ENCODE measurements at regions not wholly inside any gene's neighbourhood (a gene's known extent, or its start where the extent isn't known, plus 50 kb on each side); places are given as distances from the start of the nearest gene placed in this dataset.
"Not testable (repeated sequence)": the region's sequence is repeated elsewhere in the genome, so short reads cannot be mapped to it uniquely, and the experiment has no call there.

- POLR2A ChIA-PET = no interaction called here
- ATAC-seq = no peak
- H3K27me3 Mint-ChIP-seq = peaks cover 6 to 51% (median 19%) of the 10 kb centered on the region in 5 donors
Measured at GRCh38 chr13:100794575-100794974, 120.0 kb upstream of the TMTC4 start.

GRCh38 chr13:100790405-100790804 is 115.8 kb upstream of the TMTC4 start:
- ATAC-seq (no peak), DNase-seq (no peak)
- Mint-ChIP-seq H3K36me3 (peaks cover 0 to 14% (median 6%) of the 10 kb centered on the region in 3 donors), H3K27me3 (peaks cover 8 to 41% (median 20%) of the 10 kb centered on the region in 5 donors), H3K9me3 (peaks cover 0 to 46% (median 25%) of the 10 kb centered on the region in 9 donors), H3K27ac (no peak overlapping the region), H3K4me3 (no peak overlapping the region), H3K4me1 (no peaks in the 10 kb centered on the region)
- POLR2A ChIA-PET = no interaction called here

More at GRCh38 chr13:100794575-100794974, 120.0 kb upstream of the TMTC4 start:
- H3K36me3 Mint-ChIP-seq = peaks cover 0 to 20% (median 6%) of the 10 kb centered on the region in 3 donors
- no peak overlapping the region for H3K27ac Mint-ChIP-seq
- DNase-seq = no peak
- H3K4me3 Mint-ChIP-seq = no peak overlapping the region
- H3K9me3 Mint-ChIP-seq = peaks cover 0 to 41% (median 27%) of the 10 kb centered on the region in 9 donors
- no peaks in the 10 kb centered on the region for H3K4me1 Mint-ChIP-seq

- POLR2A ChIA-PET = no interaction called here
- no peak overlapping the region for H3K27ac Mint-ChIP-seq
- peaks cover 8 to 37% (median 22%) of the 10 kb centered on the region in 5 donors for H3K27me3 Mint-ChIP-seq
- no peak for ATAC-seq
- DNase-seq = no peak
- H3K36me3 Mint-ChIP-seq = peaks cover 0 to 13% (median 6%) of the 10 kb centered on the region in 3 donors
- peaks cover 0 to 43% (median 21%) of the 10 kb centered on the region in 9 donors for H3K9me3 Mint-ChIP-seq
- H3K4me3 Mint-ChIP-seq = no peak overlapping the region
- no peaks in the 10 kb centered on the region for H3K4me1 Mint-ChIP-seq
Measured at GRCh38 chr13:100789968-100790367, 115.4 kb upstream of the TMTC4 start.

GRCh38 chr13:100789481-100789880 is 114.9 kb upstream of the TMTC4 start:
- Mint-ChIP-seq H3K9me3 (peaks cover 0 to 40% (median 21%) of the 10 kb centered on the region in 9 donors), H3K4me1 (no peaks in the 10 kb centered on the region), H3K4me3 (no peak overlapping the region), H3K27ac (no peak overlapping the region), H3K36me3 (peaks cover 0 to 13% (median 6%) of the 10 kb centered on the region in 3 donors), H3K27me3 (peaks cover 6 to 32% (median 22%) of the 10 kb centered on the region in 5 donors)
- DNase-seq (no peak), ATAC-seq (no peak)
- POLR2A ChIA-PET = no interaction called here

- no peak overlapping the region for H3K27ac Mint-ChIP-seq
- H3K27me3 Mint-ChIP-seq = peaks cover 9 to 35% (median 25%) of the 10 kb centered on the region in 5 donors
- DNase-seq (no peak), ATAC-seq (no peak)
- H3K4me1 Mint-ChIP-seq = no peaks in the 10 kb centered on the region
- POLR2A ChIA-PET = no interaction called here
- H3K36me3 Mint-ChIP-seq = peaks cover 0 to 13% (median 6%) of the 10 kb centered on the region in 3 donors
- no peak overlapping the region for H3K4me3 Mint-ChIP-seq
- peaks cover 0 to 35% (median 18%) of the 10 kb centered on the region in 9 donors for H3K9me3 Mint-ChIP-seq
Measured at GRCh38 chr13:100789025-100789424, 114.4 kb upstream of the TMTC4 start.

- no peak for ATAC-seq
- H3K27ac Mint-ChIP-seq = no peak overlapping the region
- H3K27me3 Mint-ChIP-seq = peaks cover 10 to 35% (median 25%) of the 10 kb centered on the region in 5 donors
Measured at GRCh38 chr13:100788540-100788939, 113.9 kb upstream of the TMTC4 start.

GRCh38 chr13:100787899-100788298 is 113.3 kb upstream of the TMTC4 start:
- POLR2A ChIA-PET = no interaction called here
- Mint-ChIP-seq H3K36me3 (peaks cover 0 to 13% (median 0%) of the 10 kb centered on the region in 3 donors), H3K4me3 (no peak overlapping the region)

More at GRCh38 chr13:100788540-100788939, 113.9 kb upstream of the TMTC4 start:
- H3K4me1 Mint-ChIP-seq = no peaks in the 10 kb centered on the region
- H3K4me3 Mint-ChIP-seq = no peak overlapping the region
- peaks cover 0 to 13% (median 6%) of the 10 kb centered on the region in 3 donors for H3K36me3 Mint-ChIP-seq
- peaks cover 0 to 30% (median 13%) of the 10 kb centered on the region in 9 donors for H3K9me3 Mint-ChIP-seq
- no peak for DNase-seq
- POLR2A ChIA-PET = no interaction called here

GRCh38 chr13:100776686-100777085 is 102.1 kb upstream of the TMTC4 start:
- H3K27me3 Mint-ChIP-seq, H3K36me3 Mint-ChIP-seq, DNase-seq, H3K4me3 Mint-ChIP-seq, POLR2A ChIA-PET, ATAC-seq: not testable (repeated sequence)
- H3K27ac Mint-ChIP-seq = peak overlapping the region in 1 of 10 donors; percentile 1
- peaks cover 0 to 11% (median 2%) of the 10 kb centered on the region in 9 donors for H3K9me3 Mint-ChIP-seq
- peaks cover 2 to 16% (median 7%) of the 10 kb centered on the region in 4 donors for H3K4me1 Mint-ChIP-seq

More at GRCh38 chr13:100787899-100788298, 113.3 kb upstream of the TMTC4 start:
- peaks cover 10 to 35% (median 25%) of the 10 kb centered on the region in 5 donors for H3K27me3 Mint-ChIP-seq
- ATAC-seq (no peak), DNase-seq (no peak)
- H3K9me3 Mint-ChIP-seq = peaks cover 0 to 25% (median 9%) of the 10 kb centered on the region in 9 donors
- H3K4me1 Mint-ChIP-seq = no peaks in the 10 kb centered on the region
- H3K27ac Mint-ChIP-seq = no peak overlapping the region

- Mint-ChIP-seq H3K36me3 (peaks cover 0 to 4% (median 0%) of the 10 kb centered on the region in 3 donors), H3K27me3 (peaks cover 0 to 7% (median 0%) of the 10 kb centered on the region in 5 donors), H3K4me3 (peak overlapping the region in 1 of 10 donors; percentile 27), H3K9me3 (peaks cover 0 to 20% (median 3%) of the 10 kb centered on the region in 9 donors), H3K4me1 (peaks cover 2 to 16% (median 7%) of the 10 kb centered on the region in 4 donors), H3K27ac (peak overlapping the region in 1 of 10 donors; percentile 49)
- no peak for ATAC-seq
- no peak for DNase-seq
- POLR2A ChIA-PET = no interaction called here
Measured at GRCh38 chr13:100773923-100774663, 99.5 kb upstream of the TMTC4 start.

- DNase-seq (no peak), ATAC-seq (no peak)
- Mint-ChIP-seq H3K27ac (no peak overlapping the region), H3K4me3 (no peak overlapping the region), H3K27me3 (peaks cover 0 to 5% (median 0%) of the 10 kb centered on the region in 5 donors), H3K36me3 (peaks cover 0 to 4% (median 0%) of the 10 kb centered on the region in 3 donors), H3K4me1 (peaks cover 2 to 16% (median 7%) of the 10 kb centered on the region in 4 donors), H3K9me3 (peaks cover 0 to 20% (median 3%) of the 10 kb centered on the region in 9 donors)
- POLR2A ChIA-PET = no interaction called here
Measured at GRCh38 chr13:100773429-100773828, 98.8 kb upstream of the TMTC4 start.

- H3K4me3 Mint-ChIP-seq = no peak overlapping the region
- POLR2A ChIA-PET = no interaction called here
- ATAC-seq (no peak), DNase-seq (no peak)
- peaks cover 0 to 7% (median 1%) of the 10 kb centered on the region in 5 donors for H3K27me3 Mint-ChIP-seq
- H3K27ac Mint-ChIP-seq = no peak overlapping the region
- H3K4me1 Mint-ChIP-seq = no peaks in the 10 kb centered on the region
- H3K9me3 Mint-ChIP-seq = peaks cover 0 to 9% (median 4%) of the 10 kb centered on the region in 9 donors
- H3K36me3 Mint-ChIP-seq = peaks cover 0 to 8% (median 4%) of the 10 kb centered on the region in 3 donors
Measured at GRCh38 chr13:100767192-100767591, 92.6 kb upstream of the TMTC4 start.

- H3K4me1 Mint-ChIP-seq, H3K36me3 Mint-ChIP-seq, H3K27me3 Mint-ChIP-seq, H3K27ac Mint-ChIP-seq, DNase-seq, ATAC-seq, H3K9me3 Mint-ChIP-seq, POLR2A ChIA-PET, H3K4me3 Mint-ChIP-seq: not testable (repeated sequence)
Measured at GRCh38 chr13:100766570-100766969, 92.0 kb upstream of the TMTC4 start.

GRCh38 chr13:100764937-100765336 is 90.3 kb upstream of the TMTC4 start:
- peaks cover 1 to 8% (median 4%) of the 10 kb centered on the region in 5 donors for H3K27me3 Mint-ChIP-seq
- DNase-seq (no peak), ATAC-seq (no peak)
- peaks cover 0 to 5% (median 4%) of the 10 kb centered on the region in 3 donors for H3K36me3 Mint-ChIP-seq
- POLR2A ChIA-PET = no interaction called here
- no peak overlapping the region for H3K4me3 Mint-ChIP-seq
- no peak overlapping the region for H3K27ac Mint-ChIP-seq
- no peaks in the 10 kb centered on the region for H3K4me1 Mint-ChIP-seq
- H3K9me3 Mint-ChIP-seq = peaks cover 0 to 4% (median 2%) of the 10 kb centered on the region in 9 donors

Data from naive thymus-derived CD8-positive, alpha-beta T cell (primary cell).